ENCODE measurements at regions not wholly inside any gene's neighbourhood (a gene's known extent, or its start where the extent isn't known, plus 50 kb on each side); places are given as distances from the start of the nearest gene placed in this dataset.

DNA sequence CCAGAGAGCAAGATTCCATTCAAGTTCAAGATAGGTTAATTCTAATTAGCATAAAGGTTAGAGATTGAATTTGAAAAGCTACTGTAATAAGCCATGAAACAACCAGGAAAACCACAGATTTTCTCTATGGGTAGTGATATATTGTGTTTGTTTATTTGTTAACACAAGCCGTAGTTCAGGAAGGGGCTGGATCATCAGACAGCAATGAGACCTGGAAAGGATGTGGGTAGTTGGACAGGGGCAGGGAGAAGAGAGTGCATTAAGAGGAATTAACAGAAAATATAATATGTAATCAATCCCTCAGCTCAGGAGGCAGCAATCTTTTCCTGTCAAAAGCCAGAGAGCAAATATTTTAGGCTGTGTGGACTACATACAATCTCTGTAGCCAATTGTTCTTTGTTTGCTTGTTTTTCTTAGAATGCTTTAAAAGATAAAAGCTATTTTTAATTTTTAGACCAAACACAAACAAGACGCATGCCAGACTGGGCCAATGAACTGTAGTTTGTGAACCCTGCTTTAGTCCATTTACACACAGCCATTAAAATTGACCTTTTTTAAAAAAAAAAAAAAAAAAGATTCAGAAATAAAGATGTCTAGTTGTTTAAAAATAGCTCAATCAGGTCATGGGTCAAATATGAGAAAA, 398.7 kb upstream of the MARCKS start:
- H3K4me3 ChIP-seq (ENCODE audit: low read depth, low read length): no peak overlapping the region
- TF ChIP-seq, protein P1, sequence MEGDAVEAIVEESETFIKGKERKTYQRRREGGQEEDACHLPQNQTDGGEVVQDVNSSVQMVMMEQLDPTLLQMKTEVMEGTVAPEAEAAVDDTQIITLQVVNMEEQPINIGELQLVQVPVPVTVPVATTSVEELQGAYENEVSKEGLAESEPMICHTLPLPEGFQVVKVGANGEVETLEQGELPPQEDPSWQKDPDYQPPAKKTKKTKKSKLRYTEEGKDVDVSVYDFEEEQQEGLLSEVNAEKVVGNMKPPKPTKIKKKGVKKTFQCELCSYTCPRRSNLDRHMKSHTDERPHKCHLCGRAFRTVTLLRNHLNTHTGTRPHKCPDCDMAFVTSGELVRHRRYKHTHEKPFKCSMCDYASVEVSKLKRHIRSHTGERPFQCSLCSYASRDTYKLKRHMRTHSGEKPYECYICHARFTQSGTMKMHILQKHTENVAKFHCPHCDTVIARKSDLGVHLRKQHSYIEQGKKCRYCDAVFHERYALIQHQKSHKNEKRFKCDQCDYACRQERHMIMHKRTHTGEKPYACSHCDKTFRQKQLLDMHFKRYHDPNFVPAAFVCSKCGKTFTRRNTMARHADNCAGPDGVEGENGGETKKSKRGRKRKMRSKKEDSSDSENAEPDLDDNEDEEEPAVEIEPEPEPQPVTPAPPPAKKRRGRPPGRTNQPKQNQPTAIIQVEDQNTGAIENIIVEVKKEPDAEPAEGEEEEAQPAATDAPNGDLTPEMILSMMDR (IDR thresholded peaks at IDR 0.05; ENCODE audit: low read depth, low read length): no peak

DNA sequence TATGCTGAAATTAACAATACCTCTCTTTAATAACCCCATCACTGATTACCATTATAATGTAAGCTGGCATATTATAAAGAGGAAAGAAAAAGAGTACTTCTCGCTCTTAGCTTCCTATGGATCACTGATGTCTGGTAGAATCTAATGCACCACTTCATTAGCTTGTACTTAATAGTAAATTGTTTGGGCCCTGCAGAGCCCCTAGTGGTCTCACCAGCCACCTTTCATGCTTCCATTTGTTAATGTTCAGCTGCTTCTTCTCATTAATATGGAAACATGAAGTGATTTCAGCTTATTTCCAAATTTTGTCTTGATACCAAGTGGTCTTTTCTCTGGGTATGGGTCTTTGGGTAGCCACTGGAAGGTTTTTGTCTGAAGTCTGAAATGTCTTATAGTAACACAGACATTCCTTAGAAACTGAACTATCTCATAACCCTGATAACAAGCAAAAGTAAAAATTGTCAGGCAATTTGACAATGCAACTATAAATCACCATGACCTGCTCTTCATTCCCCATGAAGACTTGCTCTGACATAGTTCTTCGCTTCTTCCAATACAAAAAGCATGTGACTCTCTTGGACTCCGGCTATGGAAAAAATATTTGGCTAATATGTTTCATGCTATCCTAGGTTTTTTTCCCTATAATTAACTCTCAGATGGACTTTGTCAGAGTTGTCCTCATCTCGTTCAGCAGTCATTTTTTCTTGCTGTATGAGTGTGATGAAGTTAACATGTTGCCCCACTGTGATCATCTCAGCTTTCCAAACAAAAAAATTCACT, 395.8 kb upstream of the MARCKS start:
- no peak overlapping the region for H3K4me3 ChIP-seq (ENCODE audit: low read depth, low read length)
- TF ChIP-seq, protein P1 (IDR thresholded peaks at IDR 0.05; ENCODE audit: low read depth, low read length): no peak

DNA sequence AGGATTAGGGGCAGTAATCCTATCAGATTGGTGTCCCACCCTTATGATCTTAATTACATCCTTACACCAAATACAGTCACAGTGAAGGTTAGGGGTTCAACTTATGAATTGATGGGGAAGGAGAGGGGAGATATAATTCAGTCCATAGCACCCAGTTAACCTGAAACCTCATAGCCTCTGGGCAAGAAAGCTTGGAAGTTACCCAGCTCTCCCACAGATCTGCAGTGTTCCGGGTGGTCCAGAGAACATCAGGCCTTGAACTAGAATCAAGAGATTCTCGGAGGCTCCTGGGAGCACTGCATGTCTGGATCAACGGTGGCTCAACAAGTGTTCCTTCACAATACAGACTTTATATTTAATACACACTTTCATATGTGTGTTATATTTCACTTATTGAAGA, 392.6 kb upstream of the MARCKS start:
- no peak overlapping the region for H3K4me3 ChIP-seq (ENCODE audit: low read depth, low read length)
- TF ChIP-seq, protein P1 (IDR thresholded peaks at IDR 0.05; ENCODE audit: low read depth, low read length): no peak

DNA sequence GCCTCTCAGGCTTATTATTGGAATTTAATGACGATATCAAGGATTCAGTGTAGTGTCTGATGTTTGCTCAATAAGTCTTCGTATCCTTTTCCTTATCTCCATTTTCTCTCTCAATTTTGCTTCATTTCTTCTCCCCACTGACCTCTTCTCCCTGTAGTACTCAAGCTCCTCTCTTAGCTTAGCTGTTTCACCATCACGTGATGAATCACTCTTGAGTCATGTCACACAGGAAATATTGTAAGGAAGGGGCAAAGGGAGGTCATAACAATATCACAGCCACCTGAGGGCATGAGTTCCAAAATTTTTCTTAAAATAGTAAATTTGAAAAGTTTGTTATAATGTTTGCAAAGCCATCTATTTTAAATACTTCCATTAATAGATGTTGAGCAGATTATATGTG, 392.2 kb upstream of the MARCKS start:
- TF ChIP-seq, protein P1 (IDR thresholded peaks at IDR 0.05; ENCODE audit: low read depth, low read length): no peak
- H3K4me3 ChIP-seq (ENCODE audit: low read depth, low read length): no peak overlapping the region

DNA sequence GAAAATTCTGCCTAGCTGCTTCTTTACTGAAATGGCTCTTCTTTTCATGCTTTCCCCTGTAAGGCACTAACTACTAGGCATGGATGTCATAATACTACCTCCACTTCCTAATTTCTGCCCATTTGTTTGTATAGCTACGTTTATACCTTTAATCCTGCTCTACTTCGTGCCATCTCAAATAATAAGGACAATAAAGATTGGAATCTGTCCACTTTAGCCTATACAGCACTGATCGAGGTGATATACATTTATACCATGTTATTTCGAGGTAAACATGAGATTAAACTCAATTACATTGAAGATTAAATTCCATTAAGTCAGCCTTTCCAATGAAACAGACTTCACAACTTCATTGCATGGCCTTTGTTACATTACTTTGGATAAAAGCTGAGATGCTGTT, 390.6 kb upstream of the MARCKS start:
- TF ChIP-seq, protein P1 (IDR thresholded peaks at IDR 0.05; ENCODE audit: low read depth, low read length): no peak
- H3K4me3 ChIP-seq (ENCODE audit: low read depth, low read length): no peak overlapping the region

DNA sequence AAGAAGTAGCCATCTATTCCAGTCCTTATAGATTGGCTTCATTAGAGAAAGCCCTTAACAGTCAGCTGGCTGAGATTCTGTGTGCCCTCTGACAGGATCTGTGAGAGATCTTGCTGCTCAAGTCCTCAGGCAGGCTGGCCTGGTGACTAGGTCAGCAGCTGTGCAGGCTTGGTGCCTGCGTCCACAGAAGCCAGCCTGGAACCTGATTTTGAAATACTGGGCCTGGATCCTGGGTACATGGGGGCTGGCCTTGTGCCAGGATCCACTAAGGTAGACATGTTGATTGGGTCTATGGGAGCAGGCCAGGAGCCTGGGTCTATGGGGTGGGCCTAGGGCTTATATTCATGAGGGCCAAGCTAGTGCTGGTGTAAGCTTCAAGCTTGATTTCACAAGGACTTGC, 381.8 kb upstream of the MARCKS start:
- TF ChIP-seq, protein P1 (IDR thresholded peaks at IDR 0.05; ENCODE audit: low read depth, low read length): no peak
- H3K4me3 ChIP-seq (ENCODE audit: low read depth, low read length): no peak overlapping the region
